SK-N-SH (cell line): ENCODE measurements at regions not wholly inside any gene's neighbourhood (a gene's known extent, or its start where the extent isn't known, plus 50 kb on each side); places are given as distances from the start of the nearest gene placed in this dataset.

ENCODE experiments used
- CTCF ChIA-PET: fragments of 300-600, 350-600 bp; formaldehyde crosslinking; extraction: SDS; loops from one replicate; lab custom pipeline; 2021; lab: Yijun Ruan, JAX
- POLR2A ChIA-PET: fragments of 350-600 bp; sonication (Branson Sonifier 250); formaldehyde crosslinking; extraction: SDS; loops from one replicate; lab custom pipeline; 2020; ENCODE audit warnings: antibody characterized with exemption, inconsistent platforms; lab: Yijun Ruan, JAX
- DNase-seq: peaks from one replicate; pipeline ENCODE4 v3.0.0; 2012
- H2AFZ ChIP-seq: fragments of 200-600 bp; sonication (generic); 2 replicates; pipeline ENCODE4 v1.8.1; 2016; ENCODE audit warnings: antibody characterized with exemption, mild to moderate bottlenecking, low read depth
- H3F3A ChIP-seq: fragments of 200-600 bp; sonication (generic); replicated peaks from 2 replicates; pipeline ENCODE3; 2016; ENCODE audit warnings: antibody characterized with exemption, mild to moderate bottlenecking; ENCODE audit not compliant: insufficient read depth
- H3K27ac ChIP-seq, 2 experiments: fragments of 200-500 bp in 1 of 2; fragments of 200-600 bp in 1 of 2; sonication (Bioruptor generic) in 1 of 2; sonication (generic), shearing (Covaris generic) in 1 of 2; 2 replicates each; pipeline versions ENCODE4 v1.5.1 to v1.6.1; 2014 to 2016; ENCODE audit warnings: low read depth in 2 of 2, inconsistent platforms in 1 of 2, low read length in 1 of 2, mild to moderate bottlenecking in 1 of 2, mixed read lengths in 1 of 2
- H3K27me3 ChIP-seq: fragments of 200-600 bp; sonication (generic), shearing (Covaris generic); 2 replicates; pipeline ENCODE4 v1.6.1; 2016; ENCODE audit warnings: mixed run types; ENCODE audit not compliant: insufficient read depth
- H3K36me3 ChIP-seq, 2 experiments: fragments of 200-500 bp in 1 of 2; fragments of 200-600 bp in 1 of 2; sonication (Bioruptor generic) in 1 of 2; sonication (generic) in 1 of 2; replicated peaks in 1 of 2; 2 replicates each; pipeline versions ENCODE3 to v1.5.1; 2014 to 2016; ENCODE audit warnings: low read length in 1 of 2, mild to moderate bottlenecking in 1 of 2; ENCODE audit not compliant: insufficient read depth in 2 of 2, control insufficient read depth in 1 of 2
- H3K4me1 ChIP-seq, 2 experiments: fragments of 200-500 bp in 1 of 2; fragments of 200-600 bp in 1 of 2; sonication (Bioruptor generic) in 1 of 2; sonication (generic), shearing (Covaris generic) in 1 of 2; 2 replicates each; pipeline versions ENCODE4 v1.5.1 to v1.6.1; 2014 to 2016; ENCODE audit warnings: low read depth in 1 of 2, low read length in 1 of 2, mixed run types in 1 of 2; ENCODE audit not compliant: insufficient read depth in 2 of 2, control insufficient read depth in 1 of 2
- H3K4me2 ChIP-seq: fragments of 200-600 bp; sonication (generic), shearing (Covaris generic); 2 replicates; pipeline ENCODE4 v1.6.1; 2017; ENCODE audit warnings: mixed run types
- H3K4me3 ChIP-seq, 2 experiments: fragments of 200-500 bp in 1 of 2; fragments of 200-600 bp in 1 of 2; sonication (Bioruptor generic) in 1 of 2; sonication (generic), shearing (Covaris generic) in 1 of 2; 2 replicates each; pipeline versions ENCODE4 v1.5.1 to v1.8.1; 2014 to 2016; ENCODE audit warnings: low read depth in 2 of 2, inconsistent platforms in 1 of 2, low read length in 1 of 2, mild to moderate bottlenecking in 1 of 2, mixed read lengths in 1 of 2, moderate library complexity in 1 of 2
- H3K79me2 ChIP-seq: fragments of 200-600 bp; sonication (generic); 2 replicates; pipeline ENCODE4 v1.8.1; 2017; ENCODE audit warnings: mild to moderate bottlenecking; ENCODE audit not compliant: insufficient read depth
- H3K9ac ChIP-seq: fragments of 200-600 bp; sonication (generic); 2 replicates; pipeline ENCODE4 v1.6.1; 2017; ENCODE audit warnings: mixed run types
- H3K9me2 ChIP-seq: fragments of 200-600 bp; sonication (generic); 2 replicates; pipeline ENCODE4 v1.6.1; 2017; ENCODE audit warnings: mixed run types
- H3K9me3 ChIP-seq: fragments of 200-600 bp; sonication (generic); 2 replicates; pipeline ENCODE4 v1.6.1; 2017; ENCODE audit warnings: mixed run types, mild to moderate bottlenecking, moderate library complexity
- H4K20me1 ChIP-seq: fragments of 200-600 bp; sonication (generic); 2 replicates; pipeline ENCODE4 v1.6.1; 2017; ENCODE audit warnings: mild to moderate bottlenecking, mixed run types; ENCODE audit not compliant: insufficient read depth
- ELF1 ChIP-seq: IDR thresholded peaks from 2 replicates; pipeline ENCODE4 v1.4.0; 2012
- FOSL2 ChIP-seq: IDR thresholded peaks from 2 replicates; pipeline ENCODE4 v1.4.0; 2012; ENCODE audit warnings: low read depth, mild to moderate bottlenecking, moderate library complexity, borderline replicate concordance
- FOXJ3 ChIP-seq: sonication (generic); formaldehyde crosslinking; IDR thresholded peaks from 2 replicates; pipeline ENCODE4 v1.5.1; 2020; ENCODE audit warnings: mild to moderate bottlenecking, missing genetic modification reagents
- FOXM1 ChIP-seq: IDR thresholded peaks from 2 replicates; pipeline ENCODE4 v1.4.0; 2012; ENCODE audit warnings: low read depth, mild to moderate bottlenecking
- GABPA ChIP-seq: IDR thresholded peaks from 2 replicates; pipeline ENCODE4 v1.4.0; 2012; ENCODE audit warnings: low read depth, mild to moderate bottlenecking
- GATA2 ChIP-seq: sonication (generic); formaldehyde crosslinking; IDR thresholded peaks from 2 replicates; pipeline ENCODE4 v1.5.0; 2020; ENCODE audit warnings: mild to moderate bottlenecking, missing genetic modification reagents
- MAX ChIP-seq: IDR thresholded peaks from 2 replicates; pipeline ENCODE4 v1.4.0; 2012; ENCODE audit warnings: low read depth
- MEF2A ChIP-seq: IDR thresholded peaks from 2 replicates; pipeline ENCODE4 v1.4.0; 2012; ENCODE audit warnings: low read depth, borderline replicate concordance
- NFIC ChIP-seq: IDR thresholded peaks from 2 replicates; pipeline ENCODE4 v1.4.0; 2012; ENCODE audit warnings: borderline replicate concordance
- NRF1 ChIP-seq: IDR thresholded peaks from 2 replicates; pipeline ENCODE4 v1.6.1; 2012; ENCODE audit warnings: low read depth, mild to moderate bottlenecking, low read length
- RAD21 ChIP-seq: IDR thresholded peaks from 2 replicates; pipeline ENCODE4 v1.6.1; 2012; ENCODE audit warnings: mild to moderate bottlenecking, low read length
- REST ChIP-seq: IDR thresholded peaks from 2 replicates; pipeline ENCODE4 v1.6.1; 2012; ENCODE audit warnings: mild to moderate bottlenecking, low read depth, low read length, moderate library complexity
- RFX5 ChIP-seq: IDR thresholded peaks from 2 replicates; pipeline ENCODE4 v1.6.1; 2012; ENCODE audit warnings: mild to moderate bottlenecking, improper control_type of control experiment, low read length
- SIN3A ChIP-seq: IDR thresholded peaks from 2 replicates; pipeline ENCODE4 v1.6.1; 2012; ENCODE audit warnings: low read depth, mild to moderate bottlenecking, low read length, moderate library complexity, borderline replicate concordance
- SMC3 ChIP-seq: IDR thresholded peaks from 2 replicates; pipeline ENCODE4 v1.6.1; 2012; ENCODE audit warnings: low read depth, low read length, improper control_type of control experiment
- YY1 ChIP-seq: IDR thresholded peaks from 2 replicates; pipeline ENCODE4 v1.4.0; 2012; ENCODE audit warnings: low read depth, mild to moderate bottlenecking
- WGBS: methylation state at CpG from one replicate; pipeline ENCODE4 v1.1.6; 2017; ENCODE audit warnings: low lambda C conversion rate; 5-methylcytosine and 5-hydroxymethylcytosine counted together
- TF ChIP-seq, protein P1 (sequence below): IDR thresholded peaks from 2 replicates; pipeline ENCODE4; 2012
- TF ChIP-seq, protein P2 (sequence below): fragments of 150-350 bp; IDR thresholded peaks from 2 replicates; pipeline ENCODE4 v1.6.1; 2017; ENCODE audit warnings: antibody characterized with exemption, low read length, low read depth, borderline replicate concordance
- TF ChIP-seq, protein P3 (sequence below): fragments of 200-600 bp; sonication (generic); IDR thresholded peaks from 2 replicates; pipeline ENCODE4 v1.6.1; 2017; ENCODE audit warnings: antibody characterized with exemption, mild to moderate bottlenecking, moderate library complexity
- TF ChIP-seq, protein P4 (sequence below): IDR thresholded peaks from 2 replicates; pipeline ENCODE4 v1.4.0; 2012; ENCODE audit warnings: low read depth, borderline replicate concordance

DNA sequence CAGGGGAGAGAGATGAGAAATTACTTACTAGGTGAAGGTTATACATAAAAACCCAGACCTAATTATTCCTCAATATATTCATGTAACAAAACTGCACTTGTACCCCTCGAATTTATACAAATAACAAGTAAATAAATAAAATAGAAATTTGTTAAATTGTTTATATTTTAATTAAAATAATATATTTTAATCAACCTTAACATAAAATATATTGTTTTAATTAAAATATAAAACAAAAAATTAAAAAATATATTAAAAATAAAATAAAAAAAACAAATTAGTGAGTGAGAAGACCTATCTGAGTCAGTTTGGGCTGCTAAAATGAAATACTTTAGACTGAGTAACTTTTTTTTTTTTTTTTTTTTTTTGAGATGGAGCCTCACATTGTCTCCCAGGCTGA is 87.4 kb upstream of the PCDH7 start:
- no peak overlapping the region for H3K27ac ChIP-seq
- H3K4me3 ChIP-seq, result no peak overlapping the region
- H3K9me3 ChIP-seq, result no peaks in the 10 kb centered on the region
- 0% methylated on average over 1 of the region's 1 CpG for WGBS
- no peak overlapping the region for H3K9ac ChIP-seq
- no peak for DNase-seq
- H3K4me1 ChIP-seq, result no peaks in the 10 kb centered on the region
- TF ChIP-seq REST (no peak), YY1 (no peak), FOXJ3 (CRISPR knock-in tag) (no peak), FOSL2 (no peak), FOXM1 (no peak), NFIC (no peak), SIN3A (no peak), RFX5 (no peak), ELF1 (no peak), RAD21 (no peak), SMC3 (no peak), MEF2A (no peak), NRF1 (no peak), GATA2 (CRISPR knock-in tag) (no peak), GABPA (no peak), MAX (no peak)
- TF ChIP-seq, protein P1, sequence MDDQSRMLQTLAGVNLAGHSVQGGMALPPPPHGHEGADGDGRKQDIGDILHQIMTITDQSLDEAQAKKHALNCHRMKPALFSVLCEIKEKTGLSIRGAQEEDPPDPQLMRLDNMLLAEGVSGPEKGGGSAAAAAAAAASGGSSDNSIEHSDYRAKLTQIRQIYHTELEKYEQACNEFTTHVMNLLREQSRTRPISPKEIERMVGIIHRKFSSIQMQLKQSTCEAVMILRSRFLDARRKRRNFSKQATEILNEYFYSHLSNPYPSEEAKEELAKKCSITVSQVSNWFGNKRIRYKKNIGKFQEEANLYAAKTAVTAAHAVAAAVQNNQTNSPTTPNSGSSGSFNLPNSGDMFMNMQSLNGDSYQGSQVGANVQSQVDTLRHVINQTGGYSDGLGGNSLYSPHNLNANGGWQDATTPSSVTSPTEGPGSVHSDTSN, result no peak
- TF ChIP-seq, protein P2, sequence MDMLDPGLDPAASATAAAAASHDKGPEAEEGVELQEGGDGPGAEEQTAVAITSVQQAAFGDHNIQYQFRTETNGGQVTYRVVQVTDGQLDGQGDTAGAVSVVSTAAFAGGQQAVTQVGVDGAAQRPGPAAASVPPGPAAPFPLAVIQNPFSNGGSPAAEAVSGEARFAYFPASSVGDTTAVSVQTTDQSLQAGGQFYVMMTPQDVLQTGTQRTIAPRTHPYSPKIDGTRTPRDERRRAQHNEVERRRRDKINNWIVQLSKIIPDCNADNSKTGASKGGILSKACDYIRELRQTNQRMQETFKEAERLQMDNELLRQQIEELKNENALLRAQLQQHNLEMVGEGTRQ, result no peak
- TF ChIP-seq, protein P3, sequence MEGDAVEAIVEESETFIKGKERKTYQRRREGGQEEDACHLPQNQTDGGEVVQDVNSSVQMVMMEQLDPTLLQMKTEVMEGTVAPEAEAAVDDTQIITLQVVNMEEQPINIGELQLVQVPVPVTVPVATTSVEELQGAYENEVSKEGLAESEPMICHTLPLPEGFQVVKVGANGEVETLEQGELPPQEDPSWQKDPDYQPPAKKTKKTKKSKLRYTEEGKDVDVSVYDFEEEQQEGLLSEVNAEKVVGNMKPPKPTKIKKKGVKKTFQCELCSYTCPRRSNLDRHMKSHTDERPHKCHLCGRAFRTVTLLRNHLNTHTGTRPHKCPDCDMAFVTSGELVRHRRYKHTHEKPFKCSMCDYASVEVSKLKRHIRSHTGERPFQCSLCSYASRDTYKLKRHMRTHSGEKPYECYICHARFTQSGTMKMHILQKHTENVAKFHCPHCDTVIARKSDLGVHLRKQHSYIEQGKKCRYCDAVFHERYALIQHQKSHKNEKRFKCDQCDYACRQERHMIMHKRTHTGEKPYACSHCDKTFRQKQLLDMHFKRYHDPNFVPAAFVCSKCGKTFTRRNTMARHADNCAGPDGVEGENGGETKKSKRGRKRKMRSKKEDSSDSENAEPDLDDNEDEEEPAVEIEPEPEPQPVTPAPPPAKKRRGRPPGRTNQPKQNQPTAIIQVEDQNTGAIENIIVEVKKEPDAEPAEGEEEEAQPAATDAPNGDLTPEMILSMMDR, result no peak
- TF ChIP-seq, protein P4, sequence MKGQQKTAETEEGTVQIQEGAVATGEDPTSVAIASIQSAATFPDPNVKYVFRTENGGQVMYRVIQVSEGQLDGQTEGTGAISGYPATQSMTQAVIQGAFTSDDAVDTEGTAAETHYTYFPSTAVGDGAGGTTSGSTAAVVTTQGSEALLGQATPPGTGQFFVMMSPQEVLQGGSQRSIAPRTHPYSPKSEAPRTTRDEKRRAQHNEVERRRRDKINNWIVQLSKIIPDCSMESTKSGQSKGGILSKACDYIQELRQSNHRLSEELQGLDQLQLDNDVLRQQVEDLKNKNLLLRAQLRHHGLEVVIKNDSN, result no peak
- no peaks in the 10 kb centered on the region for H4K20me1 ChIP-seq
- H3K79me2 ChIP-seq, result no peaks in the 10 kb centered on the region
- no peaks in the 10 kb centered on the region for H3F3A ChIP-seq
- no peaks in the 10 kb centered on the region for H3K36me3 ChIP-seq
- POLR2A ChIA-PET, result no interaction called here
- no peak overlapping the region for H3K4me2 ChIP-seq
- no peaks in the 10 kb centered on the region for H3K27me3 ChIP-seq
- no peaks in the 10 kb centered on the region for H3K9me2 ChIP-seq
- no peak overlapping the region for H2AFZ ChIP-seq
- CTCF ChIA-PET, result no interaction called here
